22Rv1 (cell line): ENCODE measurements at regions not wholly inside any gene's neighbourhood (a gene's known extent, or its start where the extent isn't known, plus 50 kb on each side); places are given as distances from the start of the nearest gene placed in this dataset.

ENCODE experiments used
- H3K27ac ChIP-seq: fragments of 450-650 bp; 2 replicates; pipeline ENCODE4 v1.5.1; 2017
- CTCF ChIP-seq: fragments of 450-650 bp; IDR thresholded peaks from 2 replicates; pipeline ENCODE4 v1.5.1; 2017; ENCODE audit warnings: mild to moderate bottlenecking
- ZFX ChIP-seq: fragments of 450-650 bp; IDR thresholded peaks from 2 replicates; pipeline ENCODE4 v1.6.1; 2017; ENCODE audit warnings: antibody characterized with exemption, borderline replicate concordance

- TF ChIP-seq ZFX: no peak
- no peak for TF ChIP-seq CTCF
- H3K27ac ChIP-seq: no peak overlapping the region
Observed at GRCh38 chr12:63424671-63425070, 243.6 kb downstream of the DPY19L2 start.

- TF ChIP-seq CTCF (no peak), ZFX (no peak)
- H3K27ac ChIP-seq: no peak overlapping the region
Observed at GRCh38 chr12:63423839-63424238, 244.5 kb downstream of the DPY19L2 start.

GRCh38 chr12:63420206-63420644, 248.1 kb downstream of the DPY19L2 start:
- H3K27ac ChIP-seq: peak overlapping the region; percentile 73
- no peak for TF ChIP-seq ZFX
- TF ChIP-seq CTCF: peak; percentile 94

GRCh38 chr12:63419154-63419553, 249.1 kb downstream of the DPY19L2 start:
- peak overlapping the region; percentile 73 for H3K27ac ChIP-seq
- TF ChIP-seq ZFX: no peak
- no peak for TF ChIP-seq CTCF

GRCh38 chr12:63416788-63417187, 251.5 kb downstream of the DPY19L2 start:
- TF ChIP-seq ZFX: no peak
- TF ChIP-seq CTCF: no peak
- peak overlapping the region; percentile 73 for H3K27ac ChIP-seq

GRCh38 chr12:63415357-63415756, 252.9 kb downstream of the DPY19L2 start:
- no peak overlapping the region for H3K27ac ChIP-seq
- no peak for TF ChIP-seq CTCF
- TF ChIP-seq ZFX: no peak

GRCh38 chr12:63410197-63410596, 258.1 kb downstream of the DPY19L2 start:
- H3K27ac ChIP-seq: no peak overlapping the region

More at GRCh38 chr12:63410197-63410596, 258.1 kb downstream of the DPY19L2 start:
- TF ChIP-seq ZFX (no peak), CTCF (no peak)
